Gastroesophageal sphincter (tissue), 3 donors: ENCODE measurements at regions not wholly inside any gene's neighbourhood (a gene's known extent, or its start where the extent isn't known, plus 50 kb on each side); places are given as distances from the start of the nearest gene placed in this dataset.

Source experiments
- CTCF ChIP-seq, 4 experiments: fragments of 200-600 bp in 2 of 4; fragments of 450-650 bp in 2 of 4; sonication (generic) in 1 of 4; IDR thresholded peaks; one replicate each; pipeline ENCODE4 v1.5.1; 2017 to 2019; ENCODE audit warnings: antibody characterized with exemption in 4 of 4, mild to moderate bottlenecking in 2 of 4, moderate library complexity in 2 of 4
- EP300 ChIP-seq: sonication (generic); formaldehyde crosslinking; IDR thresholded peaks from one replicate; pipeline ENCODE4 v1.6.1; 2017; ENCODE audit warnings: antibody characterized with exemption, mild to moderate bottlenecking
- POLR2A ChIP-seq, 2 donors: fragments of 450-650 bp; IDR thresholded peaks; one replicate each; pipeline ENCODE4 v1.6.1; 2017; ENCODE audit warnings: antibody characterized with exemption in 2 of 2, mild to moderate bottlenecking in 2 of 2, moderate library complexity in 1 of 2
- POLR2AphosphoS5 ChIP-seq: sonication (generic); formaldehyde crosslinking; IDR thresholded peaks from one replicate; pipeline ENCODE4 v1.6.1; 2017; ENCODE audit warnings: antibody characterized with exemption

GRCh38 chr5:6872441-6873160 lies 159.4 kb downstream of the TENT4A start:
- TF ChIP-seq POLR2A (IDR thresholded peaks at IDR 0.05) (no peak), CTCF (IDR thresholded peaks at IDR 0.05) (no peak), POLR2AphosphoS5 (no peak), EP300 (no peak)
